ENCODE measurements at regions not wholly inside any gene's neighbourhood (a gene's known extent, or its start where the extent isn't known, plus 50 kb on each side); places are given as distances from the start of the nearest gene placed in this dataset.

GRCh38 chr9:71349218-71349617 lies 227.8 kb upstream of the TRPM3 start:
- Mint-ChIP-seq H3K4me3 (no peak overlapping the region), H3K27ac (no peak overlapping the region), H3K36me3 (ENCODE audit: low read depth) (no peaks in the 10 kb centered on the region), H3K4me1 (no peaks in the 10 kb centered on the region), H3K9me3 (no peaks in the 10 kb centered on the region), H3K27me3 (ENCODE audit: low read depth, poor library complexity) (peaks cover 3% of the 10 kb centered on the region)
- TF ChIP-seq CTCF (IDR thresholded peaks at IDR 0.05), result no peak
- DNase-seq, result no peak

GRCh38 chr9:71333321-71333720 lies 211.9 kb upstream of the TRPM3 start:
- Mint-ChIP-seq H3K4me1 (no peaks in the 10 kb centered on the region), H3K36me3 (ENCODE audit: low read depth) (no peaks in the 10 kb centered on the region), H3K27ac (no peak overlapping the region), H3K4me3 (no peak overlapping the region), H3K27me3 (ENCODE audit: low read depth, poor library complexity) (peaks cover 4% of the 10 kb centered on the region), H3K9me3 (peaks cover 15% of the 10 kb centered on the region)
- no peak for DNase-seq
- no peak for TF ChIP-seq CTCF (IDR thresholded peaks at IDR 0.05)

- Mint-ChIP-seq H3K27ac (no peak overlapping the region), H3K27me3 (ENCODE audit: low read depth, poor library complexity) (peaks cover 4% of the 10 kb centered on the region), H3K9me3 (peaks cover 8% of the 10 kb centered on the region), H3K36me3 (ENCODE audit: low read depth) (no peaks in the 10 kb centered on the region), H3K4me3 (no peak overlapping the region), H3K4me1 (no peaks in the 10 kb centered on the region)
- DNase-seq, result no peak
- TF ChIP-seq CTCF (IDR thresholded peaks at IDR 0.05), result no peak
These were observed 210.2 kb upstream of the TRPM3 start for GRCh38 chr9:71331603-71332002.

DNA sequence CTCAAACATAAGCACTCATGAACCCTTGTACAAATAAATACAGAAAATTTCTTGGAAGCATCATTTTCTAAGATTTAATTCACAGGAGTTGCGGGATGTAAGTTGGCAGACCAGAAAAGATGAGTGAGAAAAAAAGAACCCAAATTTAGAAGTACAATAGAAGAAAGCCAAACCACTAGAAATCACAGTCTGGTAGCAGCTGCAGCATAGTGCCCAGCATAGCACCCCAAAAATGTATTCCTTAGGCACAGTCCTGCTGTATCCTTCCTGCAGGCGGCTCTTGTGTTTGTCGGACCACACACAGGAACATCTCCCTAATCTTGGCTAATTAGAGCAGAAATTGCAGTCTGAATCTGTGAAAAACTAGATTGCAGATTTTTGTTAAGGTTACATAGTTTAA lies 208.5 kb upstream of the TRPM3 start:
- H3K27ac Mint-ChIP-seq, result no peak overlapping the region
- no peak for TF ChIP-seq CTCF (IDR thresholded peaks at IDR 0.05)
- no peaks in the 10 kb centered on the region for H3K36me3 Mint-ChIP-seq (ENCODE audit: low read depth)
- peaks cover 4% of the 10 kb centered on the region for H3K27me3 Mint-ChIP-seq (ENCODE audit: low read depth, poor library complexity)
- no peak for DNase-seq
- no peaks in the 10 kb centered on the region for H3K9me3 Mint-ChIP-seq
- no peak overlapping the region for H3K4me3 Mint-ChIP-seq
- no peaks in the 10 kb centered on the region for H3K4me1 Mint-ChIP-seq

DNA sequence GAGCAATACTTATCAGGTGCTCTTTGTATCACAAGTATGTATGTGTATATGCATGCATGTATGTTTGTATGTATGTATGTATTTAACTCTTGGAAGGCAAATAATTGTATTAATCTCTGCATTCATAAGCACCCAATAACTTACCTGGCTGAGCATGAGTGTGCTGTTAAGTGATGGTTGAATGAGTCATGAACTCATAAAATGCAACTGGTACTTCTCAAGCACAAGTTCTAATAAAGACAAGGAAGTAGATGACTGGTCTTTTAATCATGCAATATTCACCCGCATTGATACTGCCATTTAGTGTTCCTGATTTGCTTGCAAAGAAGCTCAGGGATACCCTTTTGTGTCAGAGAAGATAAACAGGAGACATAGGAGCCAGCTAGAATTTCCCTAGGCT lies 204.9 kb upstream of the TRPM3 start:
- H3K9me3 Mint-ChIP-seq, result no peaks in the 10 kb centered on the region
- H3K36me3 Mint-ChIP-seq (ENCODE audit: low read depth), result no peaks in the 10 kb centered on the region
- no peaks in the 10 kb centered on the region for H3K4me1 Mint-ChIP-seq
- H3K4me3 Mint-ChIP-seq, result no peak overlapping the region
- no peak for DNase-seq
- peaks cover under 1% of the 10 kb centered on the region for H3K27me3 Mint-ChIP-seq (ENCODE audit: low read depth, poor library complexity)
- TF ChIP-seq CTCF (IDR thresholded peaks at IDR 0.05), result no peak
- no peak overlapping the region for H3K27ac Mint-ChIP-seq

- TF ChIP-seq CTCF (IDR thresholded peaks at IDR 0.05), result no peak
- Mint-ChIP-seq H3K27me3 (ENCODE audit: low read depth, poor library complexity) (no peaks in the 10 kb centered on the region), H3K27ac (no peak overlapping the region), H3K4me1 (no peaks in the 10 kb centered on the region), H3K4me3 (no peak overlapping the region), H3K36me3 (ENCODE audit: low read depth) (no peaks in the 10 kb centered on the region), H3K9me3 (no peaks in the 10 kb centered on the region)
- no peak for DNase-seq
These were observed 201.9 kb upstream of the TRPM3 start for GRCh38 chr9:71323357-71323756.
